HCT116 (cell line): ENCODE measurements at regions not wholly inside any gene's neighbourhood (a gene's known extent, or its start where the extent isn't known, plus 50 kb on each side); places are given as distances from the start of the nearest gene placed in this dataset.

Experiments used
- EZH2 ChIP-seq: fragments of 200-600 bp; sonication (generic); IDR thresholded peaks from 2 replicates; pipeline ENCODE4 v1.6.1; 2017; ENCODE audit warnings: antibody characterized with exemption, mixed run types
- TF ChIP-seq, protein P1 (sequence below), 3 experiments: fragments of 200-600 bp in 1 of 3; sonication (generic) in 1 of 3; IDR thresholded peaks in 2 of 3; conservative IDR thresholded peaks in 1 of 3; 2 replicates each; pipeline ENCODE4 v1.5.1; 2012 to 2017; ENCODE audit warnings: low read depth in 2 of 3, low read length in 2 of 3, antibody characterized with exemption in 1 of 3, borderline replicate concordance in 1 of 3, control low read depth in 1 of 3, mild to moderate bottlenecking in 1 of 3, mixed read lengths in 1 of 3, mixed run types in 1 of 3, moderate library complexity in 1 of 3; ENCODE audit not compliant: insufficient read depth in 1 of 3

DNA sequence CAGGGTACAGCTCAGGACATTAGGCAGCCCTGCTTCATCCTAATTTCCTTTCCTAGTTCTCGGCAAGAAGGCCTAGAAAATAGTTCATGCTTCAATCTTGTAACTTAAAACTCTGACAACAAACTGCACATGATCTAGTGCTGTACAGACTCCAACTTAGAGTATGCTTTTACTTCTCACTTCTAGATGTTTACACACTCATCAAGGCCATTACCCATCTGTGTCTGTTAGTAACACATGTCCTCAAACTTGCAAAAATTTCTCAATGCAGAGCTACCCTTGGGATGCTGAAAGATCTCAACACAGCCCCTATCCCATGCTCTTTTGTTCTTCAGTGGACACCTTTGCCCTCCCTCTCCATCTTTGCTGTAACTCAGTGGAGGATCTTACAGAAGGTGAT, 252.0 kb downstream of the OSR1 start:
- no peak for TF ChIP-seq EZH2
- TF ChIP-seq, protein P1, sequence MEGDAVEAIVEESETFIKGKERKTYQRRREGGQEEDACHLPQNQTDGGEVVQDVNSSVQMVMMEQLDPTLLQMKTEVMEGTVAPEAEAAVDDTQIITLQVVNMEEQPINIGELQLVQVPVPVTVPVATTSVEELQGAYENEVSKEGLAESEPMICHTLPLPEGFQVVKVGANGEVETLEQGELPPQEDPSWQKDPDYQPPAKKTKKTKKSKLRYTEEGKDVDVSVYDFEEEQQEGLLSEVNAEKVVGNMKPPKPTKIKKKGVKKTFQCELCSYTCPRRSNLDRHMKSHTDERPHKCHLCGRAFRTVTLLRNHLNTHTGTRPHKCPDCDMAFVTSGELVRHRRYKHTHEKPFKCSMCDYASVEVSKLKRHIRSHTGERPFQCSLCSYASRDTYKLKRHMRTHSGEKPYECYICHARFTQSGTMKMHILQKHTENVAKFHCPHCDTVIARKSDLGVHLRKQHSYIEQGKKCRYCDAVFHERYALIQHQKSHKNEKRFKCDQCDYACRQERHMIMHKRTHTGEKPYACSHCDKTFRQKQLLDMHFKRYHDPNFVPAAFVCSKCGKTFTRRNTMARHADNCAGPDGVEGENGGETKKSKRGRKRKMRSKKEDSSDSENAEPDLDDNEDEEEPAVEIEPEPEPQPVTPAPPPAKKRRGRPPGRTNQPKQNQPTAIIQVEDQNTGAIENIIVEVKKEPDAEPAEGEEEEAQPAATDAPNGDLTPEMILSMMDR (IDR thresholded peaks at IDR 0.05 in 2 of 3, conservative IDR thresholded peaks at IDR 0.05 in 1 of 3; ENCODE audit: borderline replicate concordance in 1 of 3, insufficient read depth in 1 of 3, low read depth in 2 of 3, low read length in 2 of 3) = no peak
